ENCODE measurements at regions not wholly inside any gene's neighbourhood (a gene's known extent, or its start where the extent isn't known, plus 50 kb on each side); places are given as distances from the start of the nearest gene placed in this dataset.
A peak's percentile ranks its signal among the peaks of the same experiment; 100 is the strongest.

- no peak overlapping the region for H3K4me3 ChIP-seq (ENCODE audit: low read length)
- H3K9ac ChIP-seq (ENCODE audit: low read length), result no peak overlapping the region
- H3K36me3 ChIP-seq (ENCODE audit: control insufficient read depth, insufficient read depth, low read length), result no peaks in the 10 kb centered on the region
- H3K27ac ChIP-seq (ENCODE audit: low read depth, low read length), result no peak overlapping the region
- H3K27me3 ChIP-seq (ENCODE audit: control insufficient read depth, insufficient read depth, low read length), result no peaks in the 10 kb centered on the region
- peaks cover under 1% of the 10 kb centered on the region for H3K4me1 ChIP-seq (ENCODE audit: control insufficient read depth, insufficient read depth, low read length)
Observed at GRCh38 chr1:221223281-221223680, 344.0 kb downstream of the HLX start.

- Histone ChIP-seq H3K27me3 (ENCODE audit: control insufficient read depth, insufficient read depth, low read length) (no peaks in the 10 kb centered on the region), H3K9ac (ENCODE audit: low read length) (no peak overlapping the region), H3K36me3 (ENCODE audit: control insufficient read depth, insufficient read depth, low read length) (no peaks in the 10 kb centered on the region), H3K4me1 (ENCODE audit: control insufficient read depth, insufficient read depth, low read length) (peaks cover 12% of the 10 kb centered on the region), H3K4me3 (ENCODE audit: low read length) (no peak overlapping the region), H3K27ac (ENCODE audit: low read depth, low read length) (no peak overlapping the region)
Observed at GRCh38 chr1:221227460-221227859, 348.2 kb downstream of the HLX start.

- H3K27me3 ChIP-seq (ENCODE audit: control insufficient read depth, insufficient read depth, low read length), result no peaks in the 10 kb centered on the region
- H3K27ac ChIP-seq (ENCODE audit: low read depth, low read length), result no peak overlapping the region
- H3K9ac ChIP-seq (ENCODE audit: low read length), result no peak overlapping the region
- no peak overlapping the region for H3K4me3 ChIP-seq (ENCODE audit: low read length)
- H3K4me1 ChIP-seq (ENCODE audit: control insufficient read depth, insufficient read depth, low read length), result peaks cover 12% of the 10 kb centered on the region
- H3K36me3 ChIP-seq (ENCODE audit: control insufficient read depth, insufficient read depth, low read length), result no peaks in the 10 kb centered on the region
Observed at GRCh38 chr1:221227872-221228337, 348.7 kb downstream of the HLX start.

- peaks cover 12% of the 10 kb centered on the region for H3K4me1 ChIP-seq (ENCODE audit: control insufficient read depth, insufficient read depth, low read length)
- no peaks in the 10 kb centered on the region for H3K36me3 ChIP-seq (ENCODE audit: control insufficient read depth, insufficient read depth, low read length)
- no peak overlapping the region for H3K27ac ChIP-seq (ENCODE audit: low read depth, low read length)
- no peaks in the 10 kb centered on the region for H3K27me3 ChIP-seq (ENCODE audit: control insufficient read depth, insufficient read depth, low read length)
- no peak overlapping the region for H3K9ac ChIP-seq (ENCODE audit: low read length)
- H3K4me3 ChIP-seq (ENCODE audit: low read length), result no peak overlapping the region
Observed at GRCh38 chr1:221228594-221228993, 349.4 kb downstream of the HLX start.

DNA sequence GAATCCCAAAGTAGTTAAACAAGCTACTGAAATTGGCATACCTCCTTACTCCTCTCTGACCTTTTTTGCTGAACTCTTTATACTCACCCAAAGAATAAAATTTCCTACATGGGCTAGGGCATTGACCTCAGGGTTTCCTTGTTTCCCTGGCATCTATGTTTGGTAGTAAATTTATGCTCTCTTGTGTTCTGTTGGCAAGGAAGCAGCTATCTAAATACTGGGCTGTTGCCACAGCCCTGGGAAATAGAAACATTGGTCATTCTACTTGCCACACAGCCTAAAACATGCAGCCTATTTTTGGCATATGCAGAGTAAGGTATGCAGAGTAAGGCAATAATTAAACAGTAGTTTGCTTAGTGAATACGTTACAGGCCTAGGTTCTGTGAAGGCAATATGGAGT, 351.4 kb downstream of the HLX start:
- Histone ChIP-seq H3K27ac (ENCODE audit: low read depth, low read length) (peak overlapping the region; percentile 7), H3K4me1 (ENCODE audit: control insufficient read depth, insufficient read depth, low read length) (peaks cover 16% of the 10 kb centered on the region)

DNA sequence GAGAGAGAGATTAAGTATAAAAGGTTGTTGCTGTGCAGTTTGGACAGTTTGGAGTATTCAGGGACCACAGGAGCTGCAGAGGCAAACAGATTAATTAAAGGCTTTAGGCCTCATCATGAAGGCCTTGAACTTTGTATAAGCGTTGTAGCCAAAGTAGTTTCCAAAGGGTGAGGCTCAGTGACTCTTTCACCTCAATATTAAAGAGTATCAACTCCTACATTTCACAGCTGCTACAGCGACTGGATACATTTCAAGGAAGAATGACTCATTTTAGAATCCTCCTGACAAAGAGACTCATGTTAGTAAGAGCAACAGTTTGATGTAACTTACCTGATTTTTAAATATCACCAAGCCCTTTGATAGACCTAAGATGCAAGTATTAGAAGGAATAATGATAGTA, 355.5 kb downstream of the HLX start:
- peaks cover 18% of the 10 kb centered on the region for H3K4me1 ChIP-seq (ENCODE audit: control insufficient read depth, insufficient read depth, low read length)
- no peak overlapping the region for H3K4me3 ChIP-seq (ENCODE audit: low read length)
- no peak overlapping the region for H3K27ac ChIP-seq (ENCODE audit: low read depth, low read length)
- no peaks in the 10 kb centered on the region for H3K27me3 ChIP-seq (ENCODE audit: control insufficient read depth, insufficient read depth, low read length)
- H3K36me3 ChIP-seq (ENCODE audit: control insufficient read depth, insufficient read depth, low read length), result no peaks in the 10 kb centered on the region
- no peak overlapping the region for H3K9ac ChIP-seq (ENCODE audit: low read length)

More for the DNA sequence above, 351.4 kb downstream of the HLX start:
- H3K4me3 ChIP-seq (ENCODE audit: low read length), result no peak overlapping the region
- no peak overlapping the region for H3K9ac ChIP-seq (ENCODE audit: low read length)
- H3K36me3 ChIP-seq (ENCODE audit: control insufficient read depth, insufficient read depth, low read length), result no peaks in the 10 kb centered on the region
- H3K27me3 ChIP-seq (ENCODE audit: control insufficient read depth, insufficient read depth, low read length), result no peaks in the 10 kb centered on the region

GRCh38 chr1:221237587-221237986, 358.3 kb downstream of the HLX start:
- Histone ChIP-seq H3K27ac (ENCODE audit: low read depth, low read length) (no peak overlapping the region), H3K4me1 (ENCODE audit: control insufficient read depth, insufficient read depth, low read length) (peaks cover 22% of the 10 kb centered on the region), H3K27me3 (ENCODE audit: control insufficient read depth, insufficient read depth, low read length) (no peaks in the 10 kb centered on the region), H3K4me3 (ENCODE audit: low read length) (no peak overlapping the region), H3K9ac (ENCODE audit: low read length) (no peak overlapping the region), H3K36me3 (ENCODE audit: control insufficient read depth, insufficient read depth, low read length) (no peaks in the 10 kb centered on the region)

- Histone ChIP-seq H3K27ac (ENCODE audit: low read depth, low read length) (no peak overlapping the region), H3K9ac (ENCODE audit: low read length) (no peak overlapping the region), H3K36me3 (ENCODE audit: control insufficient read depth, insufficient read depth, low read length) (no peaks in the 10 kb centered on the region), H3K27me3 (ENCODE audit: control insufficient read depth, insufficient read depth, low read length) (no peaks in the 10 kb centered on the region), H3K4me3 (ENCODE audit: low read length) (no peak overlapping the region), H3K4me1 (ENCODE audit: control insufficient read depth, insufficient read depth, low read length) (peaks cover 22% of the 10 kb centered on the region)
Observed at GRCh38 chr1:221239181-221239580, 359.9 kb downstream of the HLX start.

DNA sequence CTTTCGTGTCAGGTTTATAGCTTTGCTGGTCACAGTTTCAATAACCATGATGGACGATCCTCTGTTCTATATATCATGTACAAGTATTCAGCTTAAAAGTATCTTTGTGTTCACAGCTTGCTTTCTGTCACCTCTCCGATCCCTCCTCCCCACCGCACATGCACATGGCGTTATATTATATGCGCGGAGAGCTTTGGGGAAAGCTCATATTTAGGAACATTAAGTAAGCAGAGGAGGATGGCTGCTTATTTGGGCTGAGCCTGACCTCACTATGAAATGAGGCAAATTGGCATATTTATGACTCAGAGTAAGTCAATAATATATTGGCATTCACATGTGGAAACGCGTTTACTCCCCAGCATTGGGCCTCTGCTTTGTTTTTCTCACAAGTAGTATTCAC, 360.5 kb downstream of the HLX start:
- Histone ChIP-seq H3K27ac (ENCODE audit: low read depth, low read length) (no peak overlapping the region), H3K4me3 (ENCODE audit: low read length) (no peak overlapping the region), H3K9ac (ENCODE audit: low read length) (no peak overlapping the region), H3K27me3 (ENCODE audit: control insufficient read depth, insufficient read depth, low read length) (no peaks in the 10 kb centered on the region), H3K36me3 (ENCODE audit: control insufficient read depth, insufficient read depth, low read length) (no peaks in the 10 kb centered on the region), H3K4me1 (ENCODE audit: control insufficient read depth, insufficient read depth, low read length) (peaks cover 22% of the 10 kb centered on the region)

- Histone ChIP-seq H3K27ac (ENCODE audit: low read depth, low read length) (no peak overlapping the region), H3K27me3 (ENCODE audit: control insufficient read depth, insufficient read depth, low read length) (no peaks in the 10 kb centered on the region)
Observed at GRCh38 chr1:221240690-221241089, 361.4 kb downstream of the HLX start.

GRCh38 chr1:221241157-221241556, 361.9 kb downstream of the HLX start:
- H3K36me3 ChIP-seq (ENCODE audit: control insufficient read depth, insufficient read depth, low read length), result no peaks in the 10 kb centered on the region
- H3K27me3 ChIP-seq (ENCODE audit: control insufficient read depth, insufficient read depth, low read length), result no peaks in the 10 kb centered on the region
- peaks cover 13% of the 10 kb centered on the region for H3K4me1 ChIP-seq (ENCODE audit: control insufficient read depth, insufficient read depth, low read length)
- no peak overlapping the region for H3K9ac ChIP-seq (ENCODE audit: low read length)
- no peak overlapping the region for H3K27ac ChIP-seq (ENCODE audit: low read depth, low read length)
- no peak overlapping the region for H3K4me3 ChIP-seq (ENCODE audit: low read length)

More at GRCh38 chr1:221240690-221241089, 361.4 kb downstream of the HLX start:
- Histone ChIP-seq H3K36me3 (ENCODE audit: control insufficient read depth, insufficient read depth, low read length) (no peaks in the 10 kb centered on the region), H3K4me3 (ENCODE audit: low read length) (no peak overlapping the region), H3K4me1 (ENCODE audit: control insufficient read depth, insufficient read depth, low read length) (peaks cover 17% of the 10 kb centered on the region), H3K9ac (ENCODE audit: low read length) (no peak overlapping the region)

DNA sequence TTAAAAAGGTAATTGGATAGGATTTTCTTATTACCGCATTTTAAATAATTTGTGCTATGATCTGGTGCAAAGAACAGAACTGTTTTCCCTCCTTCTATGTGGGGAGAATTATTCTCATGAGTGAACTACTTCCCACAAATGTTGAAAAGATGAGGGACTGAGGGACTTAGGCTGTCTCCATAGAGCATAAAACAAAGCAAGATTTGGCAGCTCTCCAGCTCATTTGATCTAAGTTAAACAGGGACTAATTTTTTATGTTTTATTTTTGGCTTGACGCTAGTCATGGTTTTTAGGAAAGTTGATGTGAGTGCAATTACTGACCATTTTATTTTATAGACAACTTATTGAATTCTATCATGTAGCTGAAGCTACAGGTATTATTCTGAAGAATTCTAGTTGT, 362.3 kb downstream of the HLX start:
- H3K27ac ChIP-seq (ENCODE audit: low read depth, low read length), result no peak overlapping the region
- H3K27me3 ChIP-seq (ENCODE audit: control insufficient read depth, insufficient read depth, low read length), result no peaks in the 10 kb centered on the region
- no peak overlapping the region for H3K9ac ChIP-seq (ENCODE audit: low read length)
- no peak overlapping the region for H3K4me3 ChIP-seq (ENCODE audit: low read length)
- no peaks in the 10 kb centered on the region for H3K36me3 ChIP-seq (ENCODE audit: control insufficient read depth, insufficient read depth, low read length)
- peaks cover 12% of the 10 kb centered on the region for H3K4me1 ChIP-seq (ENCODE audit: control insufficient read depth, insufficient read depth, low read length)

DNA sequence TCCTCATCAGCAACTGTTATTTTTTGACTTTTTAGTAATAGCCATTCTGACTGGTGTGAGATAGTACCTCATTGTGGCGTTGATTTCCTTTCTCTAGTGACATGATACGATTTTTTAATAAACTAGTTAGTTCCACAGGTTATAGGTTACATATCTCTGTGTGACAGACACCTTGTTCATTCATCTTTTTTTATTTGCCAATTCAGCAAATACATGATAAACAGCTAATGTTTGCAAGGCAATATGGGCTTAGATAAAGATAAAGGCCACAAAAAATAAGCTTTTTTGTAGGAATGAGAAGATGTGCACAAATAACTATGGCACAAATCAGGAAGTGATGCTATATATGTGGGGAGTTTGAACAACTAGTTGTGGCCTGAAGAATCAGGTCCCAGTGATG, 366.8 kb downstream of the HLX start:
- Histone ChIP-seq H3K9ac (ENCODE audit: low read length) (no peak overlapping the region), H3K4me1 (ENCODE audit: control insufficient read depth, insufficient read depth, low read length) (peaks cover 5% of the 10 kb centered on the region), H3K4me3 (ENCODE audit: low read length) (no peak overlapping the region), H3K27me3 (ENCODE audit: control insufficient read depth, insufficient read depth, low read length) (no peaks in the 10 kb centered on the region), H3K27ac (ENCODE audit: low read depth, low read length) (no peak overlapping the region), H3K36me3 (ENCODE audit: control insufficient read depth, insufficient read depth, low read length) (no peaks in the 10 kb centered on the region)

Data from rectal smooth muscle tissue (tissue), 1 donor.